Limb (tissue), 2 donors: ENCODE measurements at regions not wholly inside any gene's neighbourhood (a gene's known extent, or its start where the extent isn't known, plus 50 kb on each side); places are given as distances from the start of the nearest gene placed in this dataset.
"Not testable (repeated sequence)": the region's sequence is repeated elsewhere in the genome, so short reads cannot be mapped to it uniquely, and the experiment has no call there.

ENCODE experiments used
- DNase-seq, 2 donors: peaks; one replicate each; pipeline ENCODE4 v3.0.0-alpha.2; 2016; ENCODE audit errors: extremely low spot score in 2 of 2

DNA sequence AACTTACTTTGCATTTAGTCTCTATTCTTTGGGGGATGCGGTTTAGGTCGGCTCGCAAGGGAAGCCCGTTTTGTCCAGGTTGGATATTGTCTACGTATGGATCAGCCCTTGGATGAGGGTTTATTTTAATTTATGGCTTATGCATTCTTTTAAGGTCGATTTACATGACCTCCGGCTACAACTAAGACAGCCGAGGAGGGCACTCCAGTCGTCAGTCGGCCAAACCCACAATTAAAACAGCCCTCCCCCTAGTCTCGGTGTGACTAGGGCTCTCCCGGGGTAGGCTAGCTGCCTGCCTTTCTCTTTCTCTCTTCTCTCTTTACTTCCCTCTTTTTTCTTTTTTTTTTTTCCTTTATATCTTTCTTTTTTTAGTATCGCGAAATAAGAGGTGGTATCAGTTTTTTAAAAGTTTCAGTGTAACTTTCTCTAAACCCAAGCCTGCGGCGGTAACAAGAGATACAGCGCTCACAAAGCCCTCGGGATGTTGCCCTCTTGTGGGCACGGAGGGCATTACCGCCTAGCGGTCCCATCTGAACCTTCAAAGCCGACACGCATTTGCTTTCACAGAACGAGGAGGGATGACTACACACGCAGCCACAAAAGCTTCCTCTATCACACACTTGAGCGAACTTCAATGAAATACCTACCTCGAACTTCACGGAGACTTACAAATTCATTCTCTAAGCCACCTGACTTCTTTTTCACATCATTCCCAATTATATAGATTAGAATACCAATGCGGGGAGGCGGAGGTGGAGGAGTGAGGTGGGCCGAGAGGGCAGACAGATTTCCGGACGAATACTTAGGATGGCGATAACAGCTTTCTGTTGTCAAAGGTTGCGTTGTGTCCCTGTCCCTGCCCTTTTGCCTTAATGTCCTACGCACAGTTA lies 132.3 kb upstream of the C11orf58 start:
- peak; percentile 91 to 95 for DNase-seq

DNA sequence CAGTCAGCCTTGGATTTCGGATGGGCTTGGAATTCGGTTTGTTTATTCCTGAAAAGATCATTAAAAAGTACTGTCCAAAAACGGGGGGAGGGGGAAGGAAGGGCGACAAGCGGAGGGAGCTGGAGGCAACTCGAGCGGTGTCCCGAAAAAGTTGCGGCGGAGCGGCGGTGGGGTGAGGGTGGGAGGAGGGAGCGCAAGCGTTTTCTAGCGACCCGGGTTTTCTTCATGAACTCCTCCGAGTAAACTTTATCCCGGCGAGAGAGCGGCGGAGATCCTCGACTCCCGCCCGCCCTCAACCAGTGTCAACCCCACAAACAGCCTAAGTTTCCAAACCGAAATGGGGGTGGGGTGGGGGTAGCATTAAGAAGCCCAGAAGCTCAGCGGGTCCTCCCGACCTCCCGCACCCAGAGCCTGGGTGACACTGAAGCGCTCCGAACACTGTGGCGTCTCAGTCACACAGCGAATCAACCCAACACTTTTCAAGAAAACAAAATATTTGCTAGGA lies 133.0 kb upstream of the C11orf58 start:
- DNase-seq, result no peak

DNA sequence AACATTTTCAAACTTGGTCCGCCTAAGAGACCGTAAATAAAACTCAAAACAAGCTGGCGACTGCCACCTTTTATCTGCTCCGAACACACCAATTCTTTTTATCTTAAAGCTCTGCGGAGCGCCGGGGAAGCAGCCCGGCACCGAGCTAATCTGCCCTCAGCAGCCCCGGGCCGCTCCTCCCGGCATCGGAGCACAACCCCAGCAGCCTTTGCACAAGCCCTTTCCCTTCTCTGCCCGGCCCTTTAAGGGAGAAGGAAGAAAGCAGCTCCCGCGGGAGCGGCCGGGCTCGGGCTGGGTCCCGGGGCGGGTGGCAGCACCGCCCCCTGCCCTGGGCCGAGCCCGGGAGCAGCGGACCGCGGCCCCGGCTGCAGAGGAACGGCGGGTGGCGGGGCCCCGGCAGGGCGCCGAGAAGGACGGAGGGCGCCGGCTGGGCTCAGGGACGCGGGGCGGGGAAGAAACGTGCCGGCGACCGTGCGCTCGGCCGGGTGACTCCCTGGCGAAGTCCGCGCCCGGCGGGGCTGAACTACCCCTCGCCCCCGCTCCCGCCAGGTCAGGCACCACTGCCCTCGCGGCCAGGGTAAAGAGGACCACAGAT lies 133.6 kb upstream of the C11orf58 start:
- DNase-seq, result peak in 1 of 2 donors; percentile 74

DNA sequence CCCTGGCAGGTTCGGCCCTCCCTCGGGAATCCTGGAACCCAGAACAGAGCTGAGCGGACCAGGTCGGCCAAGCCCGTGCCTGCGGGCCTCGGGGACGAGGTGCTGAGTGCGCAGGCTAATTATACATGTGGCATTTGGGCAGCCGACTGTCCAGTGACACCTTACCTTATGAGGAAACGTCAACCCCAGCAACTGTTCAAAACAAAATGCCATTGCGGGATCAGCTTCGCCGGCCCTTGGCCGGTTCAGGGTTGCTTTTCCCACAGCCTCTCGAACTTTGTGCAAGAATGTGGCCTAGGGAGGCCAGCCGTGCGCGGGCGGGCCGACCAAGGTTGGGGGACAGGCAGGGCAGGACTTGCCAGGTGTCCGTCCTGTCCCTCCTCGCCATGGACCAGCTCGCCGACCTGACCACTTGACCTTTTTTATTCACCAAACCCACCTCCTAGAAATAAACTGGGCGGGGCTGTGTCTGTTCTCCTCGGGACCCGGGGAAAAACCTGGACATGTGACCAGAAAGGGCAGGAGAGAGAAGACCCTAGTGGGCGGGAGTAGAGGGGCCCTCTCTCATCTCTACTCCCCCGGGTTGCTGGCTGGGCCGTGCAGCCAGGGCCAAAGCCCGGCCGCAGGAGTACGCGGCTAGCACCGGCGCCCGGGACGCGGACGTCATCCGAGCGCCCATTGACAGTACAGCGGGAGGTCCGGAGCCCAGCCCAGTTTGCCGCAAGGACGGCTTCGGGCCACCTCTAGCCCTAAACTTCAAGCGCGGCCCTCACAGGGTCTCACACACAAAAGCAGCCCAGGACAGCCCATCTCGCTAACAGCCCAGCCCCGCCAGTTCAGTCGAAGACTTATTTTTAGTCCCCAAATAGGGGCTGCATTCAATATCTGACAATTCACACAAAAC lies 134.3 kb upstream of the C11orf58 start:
- peak in 1 of 2 donors; percentile 70 for DNase-seq

DNA sequence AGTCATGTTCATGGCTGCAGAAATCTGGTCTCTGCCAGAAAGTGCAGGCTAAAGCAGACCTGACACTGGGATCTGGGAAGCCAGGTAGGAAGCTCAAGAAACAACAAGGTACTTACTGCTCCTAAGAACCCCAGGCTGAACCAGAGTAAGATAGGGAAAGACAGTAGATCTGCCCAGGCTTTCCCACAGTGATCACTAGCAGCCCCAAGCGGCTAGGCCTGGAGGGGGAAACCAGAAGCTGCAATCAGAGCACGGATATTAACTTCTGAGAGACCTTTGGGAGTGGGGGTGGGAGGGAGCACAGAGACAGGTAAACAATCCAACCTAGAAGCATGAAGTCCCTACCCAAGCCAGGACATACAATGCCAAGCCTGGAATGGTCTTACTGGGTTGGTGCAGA lies 135.2 kb upstream of the C11orf58 start:
- DNase-seq, result peak in 1 of 2 donors; percentile 46

DNA sequence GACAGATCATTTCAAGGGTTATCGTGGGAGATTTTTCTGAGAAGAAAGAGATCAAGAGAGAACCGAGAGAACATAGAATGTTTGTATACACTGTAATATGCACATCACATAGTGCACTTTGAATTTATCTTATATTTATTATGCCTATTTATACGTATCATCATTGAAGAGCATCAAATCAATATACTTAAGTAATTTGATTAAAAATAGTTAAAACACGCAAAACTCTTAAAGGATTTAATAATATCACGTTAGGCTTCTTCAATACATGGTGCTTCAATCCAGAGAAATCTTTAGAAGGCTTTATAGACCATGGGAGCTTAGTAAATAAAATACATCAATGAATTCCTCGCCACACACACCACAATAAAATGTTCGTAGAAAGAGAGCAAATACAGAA lies 139.5 kb upstream of the C11orf58 start:
- no peak for DNase-seq

DNA sequence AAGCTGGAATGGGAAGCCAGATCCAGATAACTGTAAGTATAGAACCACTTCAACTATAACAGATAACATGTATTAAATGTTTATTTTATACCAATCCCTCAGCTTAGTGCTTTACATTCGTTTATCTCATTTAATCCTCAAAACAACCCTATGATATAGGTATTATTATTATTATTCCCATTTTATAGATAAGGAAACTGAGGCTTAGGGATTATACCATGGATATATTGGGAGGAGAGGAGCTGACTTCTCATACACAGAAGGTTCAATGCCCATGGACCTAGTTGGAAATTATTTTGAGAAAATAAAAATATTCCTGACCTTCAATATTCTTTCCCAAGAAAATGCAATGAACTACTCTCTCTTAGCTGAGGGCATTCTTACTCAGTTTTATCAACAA lies 140.4 kb upstream of the C11orf58 start:
- DNase-seq, result no peak

DNA sequence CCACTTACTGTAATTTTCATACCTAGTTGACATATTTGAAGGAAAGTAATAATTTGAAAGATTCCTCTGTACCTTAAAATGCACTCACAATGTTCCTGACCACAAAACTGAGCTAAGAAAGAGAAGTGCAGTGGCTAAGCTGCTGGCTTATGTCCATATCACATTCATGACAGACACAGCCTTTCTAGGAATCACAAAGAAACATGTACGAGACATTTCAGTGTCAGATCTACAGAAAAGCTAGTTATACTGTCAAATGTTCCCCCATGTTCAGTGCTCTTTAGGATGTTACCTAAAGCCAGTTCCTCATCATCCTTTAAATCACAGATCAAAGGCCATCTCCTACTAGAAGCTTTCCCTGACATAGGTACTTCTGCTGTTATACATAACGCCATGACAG lies 142.2 kb upstream of the C11orf58 start:
- DNase-seq, result no peak

DNA sequence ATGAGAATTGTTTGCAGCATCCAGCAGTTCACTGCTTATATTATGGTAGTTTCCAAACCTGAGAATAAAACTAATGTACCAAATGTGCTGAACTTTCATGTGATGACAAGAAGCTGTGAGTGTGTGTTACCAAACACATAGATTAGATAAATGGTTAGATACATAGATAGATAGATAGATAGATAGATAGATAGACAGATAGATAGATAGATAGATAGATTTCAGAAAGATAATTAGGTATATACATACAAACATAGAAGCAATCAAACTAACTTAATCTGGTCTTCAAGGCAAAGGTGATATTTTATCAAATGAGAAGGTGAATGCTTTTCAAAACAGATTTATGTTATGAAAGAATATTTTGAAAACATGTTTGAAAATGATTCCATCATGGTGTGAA lies 147.3 kb upstream of the C11orf58 start:
- no peak for DNase-seq

DNA sequence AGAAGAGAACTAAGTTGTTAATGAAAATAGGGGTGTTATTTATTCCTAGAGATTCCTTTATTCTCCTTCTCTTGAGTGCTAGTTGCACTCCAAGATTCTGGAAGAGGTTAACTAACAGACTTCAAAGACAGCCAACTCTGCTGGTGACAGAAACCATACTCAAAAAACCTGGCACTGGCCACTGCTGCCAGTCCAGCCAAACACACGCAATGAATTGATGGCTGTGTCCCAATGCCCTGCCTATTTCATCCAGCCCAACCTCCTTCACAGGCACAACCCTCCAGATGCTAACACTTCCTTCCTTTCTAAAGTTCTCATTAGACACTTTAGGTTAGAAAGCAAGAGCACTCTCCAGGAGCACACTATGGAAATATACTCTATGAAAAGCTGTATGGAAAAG lies 150.8 kb upstream of the C11orf58 start:
- no peak for DNase-seq

DNA sequence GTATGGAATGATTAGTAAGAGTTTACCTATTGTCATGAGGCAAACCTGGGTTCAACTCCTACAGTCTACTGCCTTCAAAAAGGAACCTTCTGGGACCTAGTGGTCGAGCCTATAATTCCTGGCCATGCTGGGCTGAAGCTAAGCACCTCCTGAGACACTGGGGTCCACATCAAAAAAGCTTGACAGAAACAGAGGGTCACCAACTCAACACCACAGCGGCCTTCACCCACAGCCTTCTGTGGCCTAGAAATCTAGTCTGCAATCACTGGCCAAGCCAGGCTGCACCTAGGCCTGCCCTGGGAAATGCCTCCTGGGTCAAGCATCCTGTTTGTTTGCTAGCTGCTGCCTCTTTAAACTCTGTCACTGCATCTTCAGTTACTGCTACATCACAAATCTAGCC lies 153.9 kb upstream of the C11orf58 start:
- no peak for DNase-seq

DNA sequence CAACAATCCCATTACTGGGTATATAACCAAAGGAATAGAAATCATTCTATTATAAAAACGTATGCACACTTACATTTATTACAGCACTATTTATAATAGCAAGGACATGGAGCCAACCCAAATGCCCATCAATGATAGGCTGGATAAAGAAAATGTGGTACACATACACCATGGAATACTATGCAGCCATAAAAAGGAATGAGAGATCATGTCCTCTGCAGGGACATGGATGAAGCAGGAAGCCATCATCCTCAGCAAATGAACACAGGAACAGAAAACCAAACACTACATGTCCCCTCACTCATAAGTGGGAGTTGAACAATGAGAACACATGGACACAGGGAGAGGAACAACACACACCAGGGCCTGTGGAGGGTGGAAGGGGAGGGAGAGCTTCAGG lies 157.4 kb upstream of the C11orf58 start:
- DNase-seq, result not testable (repeated sequence)

DNA sequence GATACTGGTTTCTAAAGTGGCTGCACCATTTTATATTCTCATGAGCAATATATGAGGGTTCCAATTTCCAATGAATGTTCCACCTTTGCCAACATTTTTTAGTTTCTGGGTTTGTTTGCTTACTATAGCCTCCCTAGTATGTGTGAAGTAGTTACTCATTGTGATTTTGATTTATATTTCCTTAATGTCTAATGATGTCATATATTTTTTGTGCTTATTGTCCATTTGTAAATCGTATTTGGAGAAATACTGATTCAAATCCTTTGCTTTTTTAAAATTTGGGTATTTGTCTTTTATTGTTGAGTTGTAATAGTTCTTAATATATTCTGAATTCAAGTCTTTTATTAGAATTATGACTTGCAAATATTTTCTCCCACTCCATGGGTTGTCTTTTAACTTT lies 161.0 kb upstream of the C11orf58 start:
- no peak for DNase-seq

DNA sequence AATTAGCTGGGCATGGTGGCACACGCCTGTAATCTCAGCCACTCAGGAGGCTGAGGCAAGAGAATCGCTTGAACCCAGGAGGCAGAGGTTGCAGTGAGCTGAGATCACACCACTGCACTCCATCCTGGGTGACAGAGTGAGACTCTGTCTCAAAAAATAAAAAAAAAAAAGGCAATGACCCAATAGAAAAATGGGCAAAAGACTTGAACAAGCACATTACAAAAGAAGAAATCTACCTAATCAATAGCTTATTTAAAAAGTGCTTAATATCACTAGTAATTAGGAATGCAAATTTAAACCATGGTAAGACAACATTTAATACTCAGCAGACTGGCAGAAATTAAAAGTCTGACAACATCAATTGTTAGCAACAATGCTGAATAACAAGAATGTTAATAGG lies 163.6 kb upstream of the C11orf58 start:
- DNase-seq, result not testable (repeated sequence)

DNA sequence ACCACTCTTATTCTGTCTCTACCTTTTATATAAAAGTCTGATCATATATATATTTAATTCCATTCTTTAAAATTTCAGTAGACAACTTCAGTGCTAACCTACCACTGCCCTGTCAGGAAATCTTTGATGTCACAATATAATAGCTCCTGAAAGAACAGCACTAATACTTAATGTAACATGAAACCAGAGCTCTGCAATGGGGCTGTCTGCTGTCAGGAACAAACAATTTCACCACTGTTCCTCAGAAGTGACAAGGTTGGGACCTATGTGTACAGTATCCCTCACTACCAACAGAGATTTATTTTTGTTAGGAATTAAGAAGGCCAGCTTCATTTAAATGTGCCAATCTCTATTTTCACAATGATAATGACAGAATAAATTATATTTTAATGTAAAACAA lies 165.5 kb upstream of the C11orf58 start:
- no peak for DNase-seq

DNA sequence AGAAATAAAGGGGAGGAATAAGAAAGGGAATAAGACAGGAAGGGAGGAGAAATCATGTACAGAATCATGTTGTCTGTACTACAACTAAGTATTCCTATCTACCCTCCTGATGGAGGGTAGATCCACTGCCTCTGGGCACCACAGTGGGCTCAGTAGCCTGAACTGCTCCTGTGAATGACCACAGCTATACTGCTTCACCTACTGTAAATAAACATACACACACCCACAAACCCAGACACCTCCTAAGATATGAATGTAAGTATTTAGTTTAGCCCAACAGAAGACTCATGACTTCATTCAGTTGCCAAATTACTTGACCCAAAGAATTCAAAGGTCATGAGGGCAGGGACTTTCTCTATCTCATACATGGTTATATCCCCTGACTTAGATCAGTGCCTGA lies 177.3 kb upstream of the C11orf58 start:
- no peak for DNase-seq

DNA sequence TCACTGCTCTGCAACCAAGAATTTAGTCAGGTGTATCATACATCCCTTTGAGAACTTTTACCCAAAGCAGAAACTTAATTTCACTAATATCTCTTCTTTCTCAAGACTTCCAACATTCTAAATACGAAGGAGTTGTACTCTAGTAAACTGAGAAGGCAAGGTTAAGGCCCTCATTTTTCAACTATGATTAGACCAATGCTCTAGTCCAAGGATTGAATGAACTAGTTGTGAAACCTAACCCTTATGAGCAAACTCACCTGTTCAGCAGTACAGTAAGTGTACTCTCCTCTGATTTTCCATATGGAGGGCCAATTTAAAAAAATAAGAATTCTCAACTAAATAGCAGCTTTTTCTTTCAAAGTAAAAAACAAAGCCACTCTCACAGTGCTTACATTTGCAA lies 180.0 kb upstream of the C11orf58 start:
- DNase-seq, result no peak

DNA sequence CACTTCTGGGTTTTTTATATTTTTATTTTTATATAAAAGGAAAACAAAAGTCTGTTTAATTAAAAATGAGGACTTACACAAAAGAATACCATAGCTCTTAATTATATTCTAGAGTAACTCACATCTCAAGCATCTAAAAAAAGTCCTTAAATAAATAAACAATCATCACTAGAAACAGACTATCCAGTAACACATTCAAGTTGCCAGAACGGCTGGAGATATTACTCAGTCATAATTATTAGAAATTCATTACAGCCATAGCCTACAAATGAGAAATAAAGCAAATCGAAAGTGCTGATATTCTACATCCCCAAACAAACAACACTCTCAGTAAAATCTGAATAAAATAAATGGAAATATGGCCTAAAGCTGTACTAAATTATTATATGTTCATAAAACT lies 182.5 kb upstream of the C11orf58 start:
- no peak for DNase-seq

DNA sequence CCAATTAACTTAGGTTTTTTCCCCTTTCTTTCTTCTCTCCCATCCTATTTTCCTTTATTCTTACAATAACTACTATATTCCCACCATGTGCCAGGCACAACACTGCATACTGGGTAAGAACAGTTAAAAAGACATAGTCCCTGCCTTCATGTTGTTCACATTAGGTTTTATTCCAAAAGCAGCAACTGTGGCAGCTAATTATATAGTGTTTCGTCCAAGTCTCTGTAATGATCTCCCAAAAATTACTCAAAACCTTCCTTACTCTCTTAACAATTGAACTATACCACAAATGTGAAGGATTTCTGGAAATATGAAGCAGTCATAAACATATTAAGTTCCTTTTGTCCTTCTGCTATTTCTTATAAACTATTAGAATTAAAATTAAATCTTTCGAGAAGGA lies 184.1 kb upstream of the C11orf58 start:
- no peak for DNase-seq

DNA sequence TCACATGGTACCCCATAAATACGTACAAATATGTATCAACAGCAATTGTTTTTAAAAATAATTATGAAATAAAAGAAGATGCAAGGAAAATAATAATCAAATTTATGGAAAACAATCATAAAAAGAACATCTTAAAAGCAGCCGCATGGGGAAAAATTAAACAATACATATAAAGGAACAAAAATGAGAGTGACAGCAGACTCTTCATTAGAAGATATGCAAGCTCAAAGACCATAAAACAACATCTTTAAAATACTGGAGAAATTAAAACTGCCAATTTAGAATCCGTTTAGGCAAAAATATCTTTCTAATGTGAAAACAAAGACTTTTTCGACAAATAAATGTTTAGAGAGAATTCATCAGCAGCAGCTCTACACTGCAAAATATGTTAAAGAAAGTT lies 190.6 kb upstream of the C11orf58 start:
- DNase-seq, result no peak

DNA sequence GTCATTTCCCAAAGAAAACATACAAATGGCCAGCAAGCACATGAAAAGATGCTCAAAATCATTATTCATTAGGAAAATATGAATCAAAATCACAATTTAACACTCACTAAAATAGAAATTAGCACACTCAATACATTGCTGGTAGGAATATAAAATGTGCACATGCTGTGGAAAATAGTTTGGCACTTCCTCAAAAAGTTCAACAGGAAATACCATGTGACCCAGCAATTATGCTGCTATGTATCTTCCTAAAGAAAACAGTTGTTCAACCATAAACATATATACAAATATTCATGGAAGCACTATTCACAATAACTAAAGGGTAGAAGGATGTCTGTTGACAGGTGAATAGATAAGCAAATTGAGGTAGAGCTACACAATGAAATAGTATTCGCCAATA lies 187.3 kb upstream of the SOX6 start:
- DNase-seq, result no peak

DNA sequence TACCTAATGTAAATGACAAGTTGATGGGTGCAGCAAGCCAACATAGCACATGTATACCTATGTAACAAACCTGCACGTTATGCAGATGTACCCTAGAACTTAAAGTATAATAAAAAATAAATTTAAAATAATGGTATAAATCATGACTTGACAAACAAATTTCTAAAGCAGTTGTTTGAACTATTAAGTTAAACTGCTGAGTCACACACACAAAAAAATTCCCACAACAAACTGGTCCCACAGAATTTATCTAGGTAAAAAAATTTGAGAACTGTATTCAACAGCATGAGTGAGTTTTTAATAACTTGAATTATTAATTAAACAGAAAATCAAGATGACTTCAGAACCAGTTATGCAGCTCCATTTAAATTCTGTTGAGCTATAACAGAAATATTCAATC lies 186.0 kb upstream of the SOX6 start:
- DNase-seq, result no peak
